A673 (cell line): ENCODE measurements at regions not wholly inside any gene's neighbourhood (a gene's known extent, or its start where the extent isn't known, plus 50 kb on each side); places are given as distances from the start of the nearest gene placed in this dataset.

Experiments
- BruUV-seq: library from RNA; stranded (reverse); fragments of 400-500 nt; replicated peaks from 2 replicates; lab custom pipeline; 2021; lab: Mats Ljungman, UMichigan
- CTCF ChIA-PET: fragments of 300-600 bp; sonication (Branson Sonifier 250); formaldehyde crosslinking; loops from one replicate; lab custom pipeline; 2022; ENCODE audit warnings: antibody characterized with exemption; lab: Charles Lee
- POLR2A ChIA-PET: fragments of 300-600 bp; sonication (Branson Sonifier 250); formaldehyde crosslinking; loops from one replicate; lab custom pipeline; 2022; ENCODE audit warnings: antibody characterized with exemption; ENCODE audit not compliant: low non-redundant PET; lab: Charles Lee
- DNase-seq: peaks from one replicate; pipeline ENCODE4 v3.0.0-alpha.2; 2015; ENCODE audit warnings: low spot score
- H3K27ac ChIP-seq: fragments of 200-600 bp; sonication (generic); 2 replicates; pipeline ENCODE4 v1.5.1; 2016; ENCODE audit warnings: mixed run types, low read depth, mild to moderate bottlenecking, mixed read lengths, antibody characterized with exemption, low read length; ENCODE audit not compliant: poor library complexity, severe bottlenecking
- H3K27me3 ChIP-seq: fragments of 200-600 bp; sonication (generic); replicated peaks from 2 replicates; pipeline ENCODE4 v1.6.1; 2017; ENCODE audit warnings: mixed run types, low read depth, mild to moderate bottlenecking, mixed read lengths, antibody characterized with exemption, low read length; ENCODE audit not compliant: insufficient read depth, poor library complexity
- H3K36me3 ChIP-seq: fragments of 200-600 bp; sonication (generic); 2 replicates; pipeline ENCODE4 v1.6.1; 2016; ENCODE audit warnings: mixed run types, mild to moderate bottlenecking, mixed read lengths, antibody characterized with exemption, low read length; ENCODE audit not compliant: insufficient read depth, poor library complexity, severe bottlenecking
- H3K4me1 ChIP-seq: fragments of 200-600 bp; sonication (generic); 2 replicates; pipeline ENCODE4 v1.6.1; 2017; ENCODE audit warnings: mixed run types, mild to moderate bottlenecking, mixed read lengths, antibody characterized with exemption, low read length; ENCODE audit not compliant: insufficient read depth, poor library complexity, severe bottlenecking
- H3K4me3 ChIP-seq: fragments of 200-600 bp; sonication (generic); 2 replicates; pipeline ENCODE4 v1.5.1; 2016; ENCODE audit warnings: low read depth, mixed run types, mild to moderate bottlenecking, mixed read lengths, low read length; ENCODE audit not compliant: poor library complexity, severe bottlenecking
- H3K9me3 ChIP-seq: fragments of 200-600 bp; sonication (generic); 2 replicates; pipeline ENCODE4 v1.6.1; 2016; ENCODE audit warnings: mixed run types, low read depth, mild to moderate bottlenecking, mixed read lengths, antibody characterized with exemption, low read length; ENCODE audit not compliant: poor library complexity, severe bottlenecking
- EZH2 ChIP-seq: fragments of 200-600 bp; sonication (generic); IDR thresholded peaks from 2 replicates; pipeline ENCODE4 v1.6.1; 2017; ENCODE audit warnings: borderline replicate concordance, low read depth, mild to moderate bottlenecking, mixed read lengths, antibody characterized with exemption, low read length; ENCODE audit not compliant: poor library complexity, severe bottlenecking
- intact Hi-C: fragments of 100-400 bp; cut with micrococcal nuclease; formaldehyde crosslinking; loops from one replicate; pipeline ENCODE4 v1.10.0; 2022; ENCODE audit not compliant: unreplicated experiment
- TF ChIP-seq, protein P1 (sequence below): fragments of 300-800, 200-600 bp; sonication (generic); conservative IDR thresholded peaks from 2 replicates; pipeline ENCODE4 v1.5.1; 2017; ENCODE audit warnings: low read depth, mild to moderate bottlenecking, antibody characterized with exemption, low read length, moderate library complexity, mixed read lengths

- Histone ChIP-seq H3K4me3 (no peak overlapping the region), H3K9me3 (no peaks in the 10 kb centered on the region), H3K4me1 (no peaks in the 10 kb centered on the region), H3K27me3 (peaks cover 29% of the 10 kb centered on the region), H3K27ac (no peak overlapping the region), H3K36me3 (no peaks in the 10 kb centered on the region)
- intact Hi-C loops: no loop called here
- POLR2A ChIA-PET: no interaction called here
- BruUV-seq: no TSS peak
- CTCF ChIA-PET: no interaction called here
- no peak for DNase-seq
- TF ChIP-seq, protein P1, sequence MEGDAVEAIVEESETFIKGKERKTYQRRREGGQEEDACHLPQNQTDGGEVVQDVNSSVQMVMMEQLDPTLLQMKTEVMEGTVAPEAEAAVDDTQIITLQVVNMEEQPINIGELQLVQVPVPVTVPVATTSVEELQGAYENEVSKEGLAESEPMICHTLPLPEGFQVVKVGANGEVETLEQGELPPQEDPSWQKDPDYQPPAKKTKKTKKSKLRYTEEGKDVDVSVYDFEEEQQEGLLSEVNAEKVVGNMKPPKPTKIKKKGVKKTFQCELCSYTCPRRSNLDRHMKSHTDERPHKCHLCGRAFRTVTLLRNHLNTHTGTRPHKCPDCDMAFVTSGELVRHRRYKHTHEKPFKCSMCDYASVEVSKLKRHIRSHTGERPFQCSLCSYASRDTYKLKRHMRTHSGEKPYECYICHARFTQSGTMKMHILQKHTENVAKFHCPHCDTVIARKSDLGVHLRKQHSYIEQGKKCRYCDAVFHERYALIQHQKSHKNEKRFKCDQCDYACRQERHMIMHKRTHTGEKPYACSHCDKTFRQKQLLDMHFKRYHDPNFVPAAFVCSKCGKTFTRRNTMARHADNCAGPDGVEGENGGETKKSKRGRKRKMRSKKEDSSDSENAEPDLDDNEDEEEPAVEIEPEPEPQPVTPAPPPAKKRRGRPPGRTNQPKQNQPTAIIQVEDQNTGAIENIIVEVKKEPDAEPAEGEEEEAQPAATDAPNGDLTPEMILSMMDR: no peak
- TF ChIP-seq EZH2: no peak
These were observed 166.2 kb downstream of the SNX10 start for GRCh38 chr7:26457696-26458327.

DNA sequence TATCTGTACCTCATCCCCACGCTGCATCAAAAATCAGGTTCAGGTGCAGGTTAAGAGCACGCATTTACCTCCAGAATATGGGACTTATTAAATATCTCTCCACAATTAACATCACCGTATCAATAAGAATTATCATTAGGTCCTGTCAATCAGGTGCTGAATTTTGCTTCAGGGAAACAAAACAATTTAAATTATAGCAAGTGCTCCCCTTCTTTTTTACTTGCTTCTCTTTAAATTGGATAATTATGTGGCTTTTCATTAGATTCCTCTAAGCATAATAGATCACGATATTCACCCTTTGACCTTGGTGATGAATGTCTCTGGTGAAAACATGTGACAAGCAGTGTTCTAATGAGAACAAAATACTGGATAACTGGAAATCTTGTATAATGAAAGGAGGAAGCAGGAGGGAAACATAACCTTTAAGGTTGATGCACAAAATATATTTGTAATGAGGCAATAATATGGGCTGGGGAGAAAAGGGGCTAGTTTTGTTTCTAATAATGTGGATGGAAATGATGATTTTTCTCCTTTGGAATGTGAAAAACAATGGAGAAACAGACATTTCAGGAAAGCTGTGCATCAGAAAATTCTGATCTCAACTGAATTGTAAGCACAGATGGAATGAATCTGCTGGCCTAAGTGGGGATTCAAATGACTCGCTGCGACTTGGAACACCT lies 166.9 kb downstream of the SNX10 start:
- Histone ChIP-seq H3K27me3 (peaks cover 29% of the 10 kb centered on the region), H3K9me3 (no peaks in the 10 kb centered on the region), H3K36me3 (no peaks in the 10 kb centered on the region), H3K27ac (no peak overlapping the region), H3K4me1 (no peaks in the 10 kb centered on the region), H3K4me3 (no peak overlapping the region)
- ChIA-PET POLR2A (no interaction called here), CTCF (no interaction called here)
- no TSS peak for BruUV-seq
- no peak for DNase-seq
- intact Hi-C loops: no loop called here
- TF ChIP-seq, protein P1: no peak
- no peak for TF ChIP-seq EZH2

DNA sequence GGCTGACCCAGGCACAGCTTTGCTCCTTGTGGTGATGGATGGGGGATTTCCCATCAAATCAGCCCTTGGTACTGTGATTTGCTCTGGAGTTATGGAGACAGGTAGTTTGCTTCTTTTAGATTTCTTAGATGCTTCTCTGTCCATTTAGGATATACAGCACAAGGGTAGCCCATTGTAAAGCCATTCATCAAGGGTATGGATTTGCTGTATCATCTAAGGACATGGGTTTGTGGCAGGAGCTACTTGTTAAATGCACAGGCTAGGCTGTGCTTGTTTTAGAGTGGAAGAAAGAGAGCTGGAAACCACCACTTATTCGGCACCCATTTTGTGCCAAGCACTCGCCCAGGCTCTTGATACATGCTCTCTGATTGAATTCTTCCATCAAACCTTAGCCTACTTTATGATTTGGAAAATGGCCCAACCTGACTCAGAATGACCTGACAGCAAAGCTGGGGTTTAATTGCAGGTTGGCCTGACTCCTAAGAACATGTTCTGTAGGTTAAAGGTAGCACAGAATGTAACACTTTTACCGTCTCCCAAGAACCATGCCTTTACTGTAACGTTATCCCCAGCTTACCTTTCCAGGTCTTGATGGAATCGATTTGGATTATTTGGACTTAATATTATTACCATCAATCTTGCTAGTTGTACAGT lies 168.0 kb downstream of the SNX10 start:
- Histone ChIP-seq H3K27ac (no peak overlapping the region), H3K9me3 (no peaks in the 10 kb centered on the region), H3K27me3 (peaks cover 29% of the 10 kb centered on the region), H3K36me3 (no peaks in the 10 kb centered on the region), H3K4me1 (no peaks in the 10 kb centered on the region), H3K4me3 (no peak overlapping the region)
- intact Hi-C loops: no loop called here
- DNase-seq: no peak
- ChIA-PET CTCF (no interaction called here), POLR2A (no interaction called here)
- no peak for TF ChIP-seq EZH2
- TF ChIP-seq, protein P1: no peak
- BruUV-seq: no TSS peak
